RWPE1 (cell line): ENCODE measurements at regions not wholly inside any gene's neighbourhood (a gene's known extent, or its start where the extent isn't known, plus 50 kb on each side); places are given as distances from the start of the nearest gene placed in this dataset.

Experiments used
- CTCF ChIA-PET: fragments of 350-600 bp; sonication (Branson Sonifier 250); formaldehyde crosslinking; extraction: SDS; loops from one replicate; lab custom pipeline; 2021; lab: Yijun Ruan, JAX
- POLR2A ChIA-PET: fragments of 400-600 bp; formaldehyde crosslinking; extraction: SDS; loops from one replicate; lab custom pipeline; 2020; ENCODE audit warnings: antibody characterized with exemption; ENCODE audit not compliant: low non-redundant PET; lab: Yijun Ruan, JAX
- DNase-seq: peaks from one replicate; pipeline ENCODE4 v3.0.0; 2012; ENCODE audit warnings: low spot score
- H3K27ac ChIP-seq: fragments of 450-650 bp; 2 replicates; pipeline ENCODE4 v1.5.1; 2017
- TF ChIP-seq, protein P1 (sequence below): fragments of 450-650 bp; conservative IDR thresholded peaks from 2 replicates; pipeline ENCODE4 v1.5.1; 2017; ENCODE audit warnings: low read depth, mild to moderate bottlenecking

DNA sequence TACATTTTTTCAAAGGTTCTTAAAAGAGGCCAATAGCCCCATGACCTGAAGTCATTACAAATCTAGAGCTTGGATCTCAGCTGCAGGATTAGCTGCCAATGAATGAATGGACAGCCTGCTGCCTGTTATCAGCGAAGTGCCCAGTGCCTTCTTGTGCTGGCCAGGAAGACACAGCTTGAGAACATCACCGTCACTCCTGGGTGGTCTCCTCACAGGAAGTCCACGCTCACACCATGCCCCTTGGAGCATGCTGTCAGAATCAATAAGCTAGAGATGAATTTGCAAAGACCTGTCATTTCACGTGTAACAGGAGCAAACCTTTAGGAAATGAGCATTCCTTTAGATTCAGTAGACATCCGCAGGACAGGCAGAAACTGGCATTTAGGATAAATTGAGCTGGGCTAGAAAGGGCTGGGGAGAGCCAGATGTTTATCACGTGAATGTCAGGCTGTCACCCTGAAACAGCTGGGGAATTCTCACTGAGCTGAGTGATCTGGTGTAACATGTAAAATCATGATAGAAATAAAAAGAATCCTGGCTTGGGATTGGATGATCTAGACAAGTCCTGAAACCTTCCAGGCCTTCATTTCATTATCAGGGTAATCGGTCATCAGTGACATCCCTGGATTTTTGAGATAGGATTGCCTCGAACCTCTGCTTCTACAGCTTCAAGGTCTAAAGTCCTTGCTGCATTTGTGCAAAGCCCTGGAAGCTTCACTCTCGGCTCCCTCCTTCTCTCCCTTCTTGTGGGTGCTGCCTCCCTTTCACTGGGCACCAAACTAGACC, 49.9 kb upstream of the MEDAG start:
- no peak for DNase-seq
- H3K27ac ChIP-seq = peak overlapping the region; percentile 64
- ChIA-PET CTCF (interaction anchor here (0.5 to 1.0 kb wide), 7 partner anchors 9 to 179 kb away, joined by 3 to 7 read pairs (median 3); no protein-coding TSS in a partner anchor), POLR2A (no interaction called here)
- TF ChIP-seq, protein P1, sequence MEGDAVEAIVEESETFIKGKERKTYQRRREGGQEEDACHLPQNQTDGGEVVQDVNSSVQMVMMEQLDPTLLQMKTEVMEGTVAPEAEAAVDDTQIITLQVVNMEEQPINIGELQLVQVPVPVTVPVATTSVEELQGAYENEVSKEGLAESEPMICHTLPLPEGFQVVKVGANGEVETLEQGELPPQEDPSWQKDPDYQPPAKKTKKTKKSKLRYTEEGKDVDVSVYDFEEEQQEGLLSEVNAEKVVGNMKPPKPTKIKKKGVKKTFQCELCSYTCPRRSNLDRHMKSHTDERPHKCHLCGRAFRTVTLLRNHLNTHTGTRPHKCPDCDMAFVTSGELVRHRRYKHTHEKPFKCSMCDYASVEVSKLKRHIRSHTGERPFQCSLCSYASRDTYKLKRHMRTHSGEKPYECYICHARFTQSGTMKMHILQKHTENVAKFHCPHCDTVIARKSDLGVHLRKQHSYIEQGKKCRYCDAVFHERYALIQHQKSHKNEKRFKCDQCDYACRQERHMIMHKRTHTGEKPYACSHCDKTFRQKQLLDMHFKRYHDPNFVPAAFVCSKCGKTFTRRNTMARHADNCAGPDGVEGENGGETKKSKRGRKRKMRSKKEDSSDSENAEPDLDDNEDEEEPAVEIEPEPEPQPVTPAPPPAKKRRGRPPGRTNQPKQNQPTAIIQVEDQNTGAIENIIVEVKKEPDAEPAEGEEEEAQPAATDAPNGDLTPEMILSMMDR = no peak
